Muscle of arm (tissue), 1 donor: ENCODE measurements at regions not wholly inside any gene's neighbourhood (a gene's known extent, or its start where the extent isn't known, plus 50 kb on each side); places are given as distances from the start of the nearest gene placed in this dataset.
"Not testable (repeated sequence)": the region's sequence is repeated elsewhere in the genome, so short reads cannot be mapped to it uniquely, and the experiment has no call there.

Experiments used
- DNase-seq: peaks from one replicate; pipeline ENCODE4 v3.0.0-alpha.2; 2013

DNA sequence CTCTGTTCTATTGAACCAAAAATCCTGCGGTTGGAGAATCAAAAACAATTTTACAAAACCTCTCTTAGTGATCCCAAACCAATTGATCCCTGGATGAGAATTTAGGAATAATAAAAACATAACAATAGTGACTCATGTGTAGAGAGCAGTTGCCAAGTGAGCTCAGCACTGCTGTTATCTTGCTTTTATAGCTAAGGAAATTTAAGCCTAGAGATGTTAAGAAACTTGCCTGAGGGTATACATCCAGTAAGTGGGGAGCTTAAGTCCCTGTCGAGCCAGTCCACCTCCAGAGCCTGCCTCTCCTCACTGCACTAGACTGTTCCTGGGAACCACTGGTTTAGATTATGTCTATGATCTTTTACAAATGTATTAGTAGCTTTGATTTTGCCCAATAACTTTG is 358.4 kb upstream of the LMCD1 start:
- DNase-seq = no peak

DNA sequence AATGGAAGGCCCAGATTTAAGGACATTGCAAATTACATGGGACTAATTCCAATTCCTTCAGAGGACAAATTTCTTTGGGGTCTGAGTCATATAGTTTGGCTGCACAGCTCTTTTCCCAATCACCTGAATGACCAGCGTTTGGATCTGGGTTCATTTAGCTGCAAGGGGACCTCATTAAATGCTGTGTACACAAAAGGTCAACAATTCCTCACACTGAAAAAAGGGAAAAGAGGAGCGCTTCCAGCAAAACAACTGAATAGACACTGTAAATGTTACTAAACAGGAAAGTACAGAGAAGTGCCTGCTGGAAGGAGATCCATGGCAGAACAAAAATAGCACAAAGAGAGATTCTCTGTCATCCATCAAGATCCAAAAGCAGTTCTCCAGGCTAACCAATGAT is 356.0 kb upstream of the LMCD1 start:
- DNase-seq = no peak

DNA sequence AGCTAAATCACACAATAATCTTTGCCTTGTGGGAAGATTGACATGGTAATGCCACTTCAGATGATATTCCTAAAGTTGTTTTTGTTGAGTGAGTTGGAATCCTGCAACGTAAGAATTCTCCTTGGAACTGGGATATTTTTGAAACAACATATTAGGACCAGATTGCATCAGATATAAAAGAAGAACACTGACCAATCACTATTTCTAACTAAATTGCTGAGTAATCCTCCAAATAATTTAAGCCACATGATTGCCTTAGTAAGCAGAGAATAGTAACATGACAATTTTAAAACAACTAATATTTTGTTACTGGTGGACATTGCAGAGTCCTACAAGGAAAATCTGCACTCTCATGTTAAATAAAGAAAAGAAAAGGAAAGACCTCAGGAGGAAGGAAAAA is 353.9 kb upstream of the LMCD1 start:
- no peak for DNase-seq

DNA sequence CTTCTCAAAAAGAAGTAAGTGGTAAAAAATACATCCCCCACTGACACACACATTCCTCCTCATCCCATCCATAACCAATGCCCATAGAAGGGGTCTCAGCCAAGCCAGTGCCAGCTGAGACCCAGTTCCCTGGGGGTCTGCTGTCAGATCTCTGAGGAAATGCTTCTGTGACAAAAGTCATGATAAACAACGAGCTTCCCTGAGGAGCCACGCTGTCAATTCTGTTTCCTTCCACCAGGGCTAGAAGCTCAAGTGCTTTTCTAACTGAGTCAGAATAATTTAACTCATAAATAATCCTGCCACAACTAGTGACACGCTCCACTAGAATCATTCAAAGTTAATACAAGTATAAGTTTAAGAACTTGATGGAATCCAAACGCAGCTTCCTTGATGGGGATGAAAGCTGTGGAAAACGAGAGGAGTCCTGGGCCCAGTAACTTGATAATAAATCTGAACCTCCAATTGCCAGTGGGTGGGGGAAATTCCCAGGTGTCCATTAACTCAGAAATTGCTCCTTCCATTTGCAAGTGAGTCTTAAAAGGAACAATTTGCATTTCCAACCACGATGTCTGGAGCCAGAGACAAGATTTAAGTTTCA is 348.7 kb upstream of the LMCD1 start:
- DNase-seq = no peak

DNA sequence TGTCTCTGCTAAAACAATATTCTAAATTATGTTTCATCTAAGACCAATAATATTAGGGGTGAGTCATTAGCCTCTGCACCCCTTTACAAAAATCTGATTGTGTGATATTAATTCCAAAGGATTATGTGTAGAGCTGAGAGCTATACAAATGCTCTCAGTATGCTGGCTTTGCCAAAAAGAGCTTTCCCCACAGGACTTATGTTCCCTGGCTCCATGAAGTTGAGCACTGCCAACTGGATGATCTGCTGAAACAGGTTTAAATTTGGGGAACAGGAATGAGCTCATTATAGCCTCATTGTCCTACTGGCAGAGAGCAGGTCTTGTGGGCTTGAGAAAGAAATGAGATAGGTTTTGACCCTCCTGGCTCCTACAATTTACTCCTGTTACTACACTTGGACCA is 347.8 kb upstream of the LMCD1 start:
- no peak for DNase-seq

DNA sequence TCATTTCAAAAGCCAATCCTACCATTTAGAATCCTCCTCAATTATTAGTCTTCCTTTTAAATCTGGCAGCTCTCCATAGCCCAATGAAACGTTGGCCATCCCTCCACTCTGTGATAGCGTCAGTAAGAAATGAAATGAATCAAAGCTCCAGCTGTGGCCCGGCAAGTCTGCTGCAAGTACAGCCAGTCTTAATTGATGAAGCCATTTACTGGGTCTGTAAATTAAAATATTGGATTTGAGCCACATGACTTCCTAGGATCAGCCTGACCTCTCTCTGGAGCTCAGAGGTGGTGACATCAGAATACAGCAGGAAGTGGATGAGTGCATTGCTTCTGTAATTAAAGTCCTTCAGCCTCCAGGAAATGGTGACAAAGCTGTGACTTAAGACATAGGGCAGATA is 347.0 kb upstream of the LMCD1 start:
- no peak for DNase-seq

DNA sequence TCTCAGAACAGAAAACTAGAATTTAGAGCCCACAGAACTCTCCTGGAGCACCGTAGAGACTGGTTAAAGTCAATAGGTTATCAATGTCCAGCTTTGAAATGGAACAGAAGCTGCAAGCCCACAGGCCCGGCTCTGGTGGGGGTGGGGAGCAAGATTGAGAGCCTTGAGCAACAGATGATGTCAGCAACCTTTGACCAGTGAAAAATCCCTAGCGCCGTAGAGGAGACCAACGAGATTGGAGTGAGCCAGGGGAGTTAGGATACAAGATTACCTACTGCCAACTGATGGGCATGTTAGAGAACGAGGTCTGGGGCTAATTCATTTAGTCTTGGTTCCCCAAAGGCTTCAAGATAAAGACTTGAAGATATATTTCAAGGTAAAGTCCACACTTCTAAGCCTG is 345.5 kb upstream of the LMCD1 start:
- no peak for DNase-seq

DNA sequence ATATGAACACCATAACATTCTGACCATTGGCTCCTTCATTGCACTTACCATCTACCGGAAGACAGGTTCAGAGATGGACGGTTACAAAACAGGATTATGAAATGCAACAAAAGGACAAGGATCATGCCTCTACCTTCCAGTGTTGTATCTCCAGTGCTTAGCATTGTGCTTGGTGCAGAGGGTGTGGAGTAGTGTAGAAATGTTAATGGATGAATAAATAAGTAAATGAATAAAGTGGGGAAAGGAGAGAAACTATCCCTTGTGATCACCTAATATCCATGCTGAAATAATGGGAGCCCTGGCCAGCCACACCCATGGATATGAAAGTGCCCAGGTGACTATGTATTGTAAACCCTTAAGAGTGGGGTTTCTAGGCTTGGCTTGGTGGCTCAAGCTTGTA is 344.8 kb upstream of the LMCD1 start:
- no peak for DNase-seq

DNA sequence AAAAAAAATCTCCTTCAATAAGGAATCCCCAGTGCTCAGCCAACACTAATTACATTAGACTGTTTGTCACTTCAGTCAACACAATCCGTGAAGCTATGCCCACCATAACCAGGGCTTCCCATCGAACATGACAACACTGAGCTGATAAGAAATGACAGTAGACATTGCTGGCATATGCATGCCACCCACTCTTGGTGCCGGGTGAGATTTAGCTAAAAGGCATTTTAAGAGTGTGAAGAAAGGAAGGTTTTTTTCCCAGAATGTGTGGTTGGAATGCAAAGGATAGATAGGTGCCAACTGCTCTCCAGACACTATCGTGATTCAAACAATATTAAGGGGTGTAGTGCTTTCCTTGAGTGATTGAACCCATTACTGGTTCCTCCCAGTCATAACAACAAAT is 344.0 kb upstream of the LMCD1 start:
- no peak for DNase-seq

DNA sequence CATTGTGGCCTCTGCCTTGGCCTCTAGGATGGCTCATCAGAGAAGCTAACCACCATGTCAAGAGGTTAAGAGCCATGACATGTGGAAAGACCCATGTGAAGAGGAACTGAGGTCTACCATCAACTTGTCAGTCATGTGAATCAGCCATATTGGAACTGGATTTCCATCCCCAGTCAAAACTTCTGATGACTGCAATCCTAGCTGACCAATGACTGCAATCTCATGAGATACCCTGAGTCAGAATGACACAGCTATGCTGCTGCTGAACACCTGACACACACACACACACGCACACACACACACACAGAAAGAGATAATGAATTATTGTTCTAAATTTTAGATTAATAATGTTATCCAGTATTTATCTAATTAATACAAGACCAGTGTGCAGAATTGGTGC is 337.5 kb upstream of the LMCD1 start:
- no peak for DNase-seq

DNA sequence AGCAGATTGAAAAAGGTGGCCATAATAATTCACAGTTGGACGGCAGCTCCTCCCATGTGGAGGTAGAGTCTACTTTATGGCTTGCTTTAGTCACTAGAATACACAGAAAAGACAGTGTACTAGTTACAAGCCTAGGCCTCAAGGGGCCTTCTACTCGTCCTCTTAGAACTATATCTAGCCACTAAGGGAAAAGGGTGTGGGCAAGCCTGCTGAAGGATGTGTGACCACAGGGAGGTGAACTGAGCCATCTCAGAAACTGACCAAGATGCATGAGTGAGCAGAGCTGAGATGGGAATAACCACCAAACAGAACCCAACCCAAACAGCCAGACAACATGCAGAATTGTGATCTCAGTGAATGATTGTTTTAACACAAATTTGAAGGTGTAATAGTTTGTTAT is 335.6 kb upstream of the LMCD1 start:
- no peak for DNase-seq

DNA sequence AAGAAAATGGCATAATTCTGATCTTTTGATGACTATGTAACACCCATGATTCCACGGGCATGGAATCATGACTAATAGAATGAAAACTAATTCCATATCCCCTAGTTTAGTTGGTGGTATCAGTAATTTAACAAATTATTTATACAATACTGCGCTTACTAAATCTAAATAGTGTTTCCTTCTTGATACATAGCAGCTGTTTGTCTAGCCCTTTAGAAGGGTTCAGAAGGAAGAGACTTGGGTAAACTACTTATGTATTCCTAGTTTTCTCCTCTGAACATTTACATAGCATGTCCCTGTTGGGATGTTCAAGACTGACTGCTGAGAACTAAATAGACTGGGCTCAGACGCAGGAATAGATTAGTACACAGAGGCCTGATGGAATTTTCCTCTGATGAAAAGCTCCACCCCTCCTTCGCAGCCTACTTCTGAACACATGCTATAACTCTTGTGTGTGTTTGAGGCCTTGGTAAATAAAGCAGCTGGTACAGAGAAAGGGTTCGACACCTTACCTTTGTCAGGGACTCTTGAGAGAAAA is 330.6 kb upstream of the LMCD1 start:
- no peak for DNase-seq

DNA sequence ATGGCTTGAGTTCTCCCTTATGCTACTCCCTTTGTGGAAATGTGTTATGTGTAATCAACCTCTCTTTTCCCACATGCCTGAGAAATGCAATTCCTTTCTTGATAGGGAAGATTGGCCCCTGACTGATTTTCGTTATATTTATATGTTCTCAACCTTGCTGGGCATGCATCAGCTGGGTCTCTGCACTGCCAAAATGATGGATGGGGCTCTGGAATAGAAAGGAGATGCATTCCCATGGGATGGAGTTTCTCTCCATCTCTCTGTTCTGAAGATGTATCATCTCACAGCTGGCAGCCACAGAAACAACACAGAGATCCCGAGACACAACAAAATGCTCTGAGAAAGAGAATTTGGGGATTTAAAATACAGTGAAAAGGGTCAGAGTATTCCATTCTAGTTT is 327.7 kb upstream of the LMCD1 start:
- no peak for DNase-seq

DNA sequence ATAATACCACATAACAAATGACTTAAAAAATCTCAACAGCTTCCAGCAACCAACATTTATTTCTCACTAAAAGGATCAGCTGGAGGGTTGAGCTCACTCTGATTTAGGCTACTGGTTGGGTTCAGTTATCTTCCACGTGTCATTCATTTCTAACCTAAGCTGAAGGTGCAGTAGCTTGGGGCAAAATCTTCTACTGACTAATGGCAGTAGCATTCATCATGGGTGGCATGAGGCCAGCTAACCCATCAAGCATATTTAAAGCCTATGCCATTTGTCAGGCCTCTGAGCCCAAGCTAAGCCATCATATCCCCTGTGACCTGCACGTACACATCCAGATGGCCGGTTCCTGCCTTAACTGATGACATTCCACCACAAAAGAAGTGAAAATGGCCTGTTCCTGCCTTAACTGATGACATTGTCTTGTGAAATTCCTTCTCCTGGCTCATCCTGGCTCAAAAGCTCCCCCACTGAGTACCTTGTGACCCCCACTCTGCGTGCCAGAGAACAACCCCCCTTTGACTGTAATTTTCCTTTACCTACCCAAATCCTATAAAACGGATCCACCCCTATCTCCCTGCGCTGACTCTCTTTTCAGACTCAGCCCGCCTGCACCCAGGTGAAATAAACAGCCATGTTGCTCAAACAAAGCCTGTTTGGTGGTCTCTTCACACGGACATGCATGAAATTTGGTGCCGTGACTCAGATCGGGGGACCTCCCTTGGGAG is 324.7 kb upstream of the LMCD1 start:
- DNase-seq = not testable (repeated sequence)

DNA sequence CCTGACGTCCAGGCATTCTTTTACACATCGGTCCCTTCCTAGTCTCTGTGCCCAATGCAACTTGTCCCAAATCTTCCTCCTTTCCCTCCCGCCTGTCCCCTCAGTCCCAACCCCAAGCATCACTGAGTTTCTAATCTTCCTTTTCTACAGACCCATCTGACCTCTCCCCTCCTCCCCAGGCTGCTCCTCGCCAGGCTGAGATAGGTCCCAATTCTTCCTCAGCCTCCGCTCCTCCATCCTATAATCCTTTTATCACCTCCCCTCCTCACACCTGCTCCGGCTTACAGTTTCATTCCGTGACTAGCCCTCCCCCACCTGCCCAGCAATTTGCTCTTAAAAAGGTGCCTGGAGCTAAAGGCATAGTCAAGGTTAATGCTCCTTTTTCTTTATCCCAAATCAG is 323.1 kb upstream of the LMCD1 start:
- DNase-seq = not testable (repeated sequence)

DNA sequence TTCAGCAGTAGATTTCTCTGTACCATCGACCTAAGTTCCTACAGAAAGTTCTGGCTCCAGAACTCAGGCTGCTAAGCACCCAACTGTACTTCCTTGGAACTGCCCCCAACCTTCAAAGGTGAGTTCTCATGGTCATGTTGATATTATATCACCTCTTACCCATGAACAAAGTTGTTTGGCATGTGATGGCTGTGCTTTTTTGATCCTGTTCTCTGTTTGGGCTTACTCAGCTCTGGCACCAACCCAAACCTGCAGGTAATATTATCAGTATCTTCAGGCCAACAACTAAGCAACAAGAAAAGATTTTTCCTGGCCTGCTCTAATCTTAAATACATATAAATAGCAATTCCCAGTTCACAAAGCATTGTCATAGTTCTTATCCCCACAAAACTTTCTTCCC is 318.7 kb upstream of the LMCD1 start:
- no peak for DNase-seq

DNA sequence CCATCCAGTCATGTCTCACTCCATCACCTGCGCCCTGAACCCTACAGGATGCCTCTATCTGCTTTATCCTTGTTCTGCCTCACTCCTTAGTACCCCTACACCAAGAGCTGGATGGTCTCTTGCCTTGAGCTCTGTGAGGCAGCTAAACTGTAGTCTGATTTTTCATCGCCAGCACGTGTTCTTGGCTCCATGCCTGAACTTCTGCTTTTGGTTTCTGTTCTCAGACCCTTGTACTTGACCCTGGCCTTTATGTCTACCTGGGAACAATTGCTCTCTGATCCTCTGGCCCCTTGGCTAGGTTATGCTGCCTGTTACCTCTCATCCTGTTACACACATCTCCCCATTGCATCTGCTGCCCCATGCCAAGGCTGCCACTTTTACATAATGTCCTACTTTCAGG is 318.0 kb upstream of the LMCD1 start:
- DNase-seq = no peak

DNA sequence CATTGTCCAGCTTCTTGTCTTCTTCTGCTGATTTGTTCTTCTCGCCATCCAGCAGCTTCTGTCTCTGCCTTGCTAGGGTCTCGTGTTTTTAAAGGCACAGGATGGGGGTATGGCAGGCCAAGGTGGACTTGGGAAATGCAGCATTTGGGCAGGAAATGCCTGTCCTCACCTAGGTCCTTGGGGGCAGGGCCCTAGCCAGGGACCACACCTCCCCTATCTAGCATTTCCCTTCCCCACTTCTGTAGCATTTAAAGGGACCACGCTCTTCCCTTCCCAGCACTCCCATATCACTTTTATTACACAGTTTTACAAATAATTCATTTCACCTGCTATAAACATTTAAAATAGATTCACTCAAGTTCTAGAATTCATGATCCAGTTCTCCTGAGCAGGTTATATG is 315.4 kb upstream of the LMCD1 start:
- no peak for DNase-seq

DNA sequence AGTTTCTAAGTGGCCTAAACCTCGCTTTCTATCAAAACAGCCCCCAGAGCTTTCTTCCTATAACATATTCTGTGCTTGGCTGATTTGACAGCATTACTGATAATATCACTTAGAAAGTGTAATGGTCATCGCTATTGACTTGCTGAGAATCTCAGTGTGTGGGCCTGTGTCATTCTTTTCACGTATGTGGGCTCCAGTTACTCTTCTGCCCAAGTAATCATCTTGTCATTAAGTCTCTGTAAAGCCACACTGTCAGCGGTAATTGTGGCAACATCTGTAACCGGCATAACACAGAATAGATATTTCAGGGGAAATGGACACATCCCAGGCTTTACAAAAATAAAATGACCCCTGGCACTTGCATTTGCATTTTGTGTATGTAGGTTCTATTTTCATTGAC is 313.6 kb upstream of the LMCD1 start:
- DNase-seq = no peak

DNA sequence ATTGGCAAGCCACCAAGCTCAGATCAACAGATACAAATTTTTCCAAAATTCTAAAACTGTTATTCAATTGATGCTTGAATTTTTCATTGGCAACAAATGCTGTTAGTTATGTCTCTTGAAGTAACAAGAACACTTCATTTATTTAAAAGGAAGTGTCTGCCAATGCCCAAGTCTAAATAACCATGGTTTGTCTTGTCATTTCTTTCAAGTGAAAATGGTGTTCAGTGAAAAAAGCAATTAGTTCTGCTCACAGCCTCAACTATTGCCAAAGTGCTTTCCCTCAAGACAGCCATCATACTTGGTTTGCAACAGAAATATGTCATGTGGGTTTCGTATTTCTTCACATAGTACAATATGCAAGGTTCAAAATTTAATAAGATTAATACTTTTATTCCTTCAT is 312.6 kb upstream of the LMCD1 start:
- no peak for DNase-seq

DNA sequence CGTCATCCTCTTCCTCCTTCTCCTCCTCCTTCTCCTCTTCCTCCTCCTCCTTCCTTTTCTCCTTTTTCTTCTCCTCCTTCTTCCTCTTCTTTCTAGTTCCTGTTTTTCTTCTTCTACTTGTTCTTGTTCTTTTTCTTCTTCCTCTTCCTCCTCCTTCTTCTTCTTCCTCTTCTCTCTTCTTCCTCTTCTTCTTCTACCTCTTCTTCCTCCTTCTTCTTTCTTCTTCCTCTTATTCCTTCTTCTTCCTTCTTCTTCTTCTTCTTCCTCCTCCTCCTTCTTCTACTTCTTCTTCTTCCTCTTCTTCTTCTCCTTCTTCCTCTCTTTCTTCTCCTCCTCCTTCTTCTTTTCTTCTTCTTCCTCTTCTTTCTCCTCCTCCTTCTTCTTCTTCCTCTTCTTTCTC is 310.2 kb upstream of the LMCD1 start:
- DNase-seq = no peak

DNA sequence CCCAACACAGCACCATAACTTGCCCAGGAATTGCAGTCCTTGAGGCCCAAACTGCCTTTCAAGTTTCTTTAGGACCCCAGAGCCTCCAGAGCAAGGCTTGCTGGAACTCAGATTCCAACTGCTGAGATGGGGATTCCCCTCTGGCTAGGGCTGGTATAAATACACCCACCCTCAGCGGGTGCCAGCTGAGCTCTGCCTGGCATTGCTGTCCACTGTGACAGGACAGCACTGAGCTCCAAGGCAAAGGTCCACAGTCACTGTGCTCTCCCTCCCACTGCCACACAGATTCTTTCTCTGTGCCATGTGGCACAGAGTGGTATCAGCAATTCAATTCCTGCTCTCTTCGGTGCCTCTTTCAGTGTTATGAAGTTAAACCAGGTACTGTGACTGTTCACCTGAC is 304.2 kb upstream of the LMCD1 start:
- DNase-seq = no peak

DNA sequence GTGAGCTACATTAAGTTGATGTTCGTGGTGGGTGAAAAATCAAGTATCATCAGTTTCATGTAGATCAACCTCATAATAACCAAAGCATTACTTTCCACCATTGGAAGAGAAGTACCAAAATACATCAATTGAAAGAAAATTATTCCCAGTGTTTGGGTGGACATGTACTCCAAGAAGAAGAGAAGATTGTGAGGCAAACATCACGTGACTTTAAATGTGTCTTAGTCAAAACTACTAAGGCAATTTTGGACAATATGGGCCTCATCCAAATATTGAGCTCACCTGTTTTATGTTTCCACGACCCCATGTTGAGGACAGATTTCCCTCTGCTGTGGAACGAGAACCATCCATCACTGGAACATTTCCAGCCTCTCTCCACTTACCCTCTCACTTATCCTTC is 303.0 kb upstream of the LMCD1 start:
- no peak for DNase-seq

DNA sequence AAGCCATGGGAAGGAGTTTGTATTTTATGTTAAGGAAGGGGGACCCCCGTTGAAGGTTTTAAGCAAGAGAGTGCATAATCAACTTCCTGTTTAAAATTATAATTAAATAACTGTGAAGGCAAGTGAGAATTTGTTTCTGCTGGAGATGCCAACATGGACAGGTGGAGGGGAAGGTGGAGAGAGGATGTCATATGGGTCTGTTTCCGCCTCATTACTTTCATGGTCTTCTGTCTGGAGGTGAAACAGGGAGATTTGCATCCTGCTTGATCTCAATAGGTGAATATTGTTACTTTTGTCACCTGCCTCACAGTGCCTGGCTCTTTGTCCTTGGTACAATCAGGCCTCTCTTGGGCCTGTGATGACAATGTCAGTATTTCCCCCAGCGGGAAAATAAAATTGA is 300.6 kb upstream of the LMCD1 start:
- no peak for DNase-seq
